GM23338 (cell line): ENCODE measurements at regions not wholly inside any gene's neighbourhood (a gene's known extent, or its start where the extent isn't known, plus 50 kb on each side); places are given as distances from the start of the nearest gene placed in this dataset.
A peak's percentile ranks its signal among the peaks of the same experiment; 100 is the strongest.

Experiments used
- ATAC-seq: fragments of 200-7000 bp; cut with Tn5 transposase; 3 replicates; pipeline ENCODE4 v1.9.1; 2020
- DNase-seq: peaks from one replicate; pipeline ENCODE4 v3.0.0-alpha.2; 2015; ENCODE audit warnings: low spot score
- H2AFZ ChIP-seq: fragments of 200-600 bp; sonication (generic); 2 replicates; pipeline ENCODE4 v1.8.0; 2016; ENCODE audit warnings: antibody characterized with exemption, mild to moderate bottlenecking, moderate library complexity
- H3F3A ChIP-seq: fragments of 200-600 bp; sonication (generic); replicated peaks from 2 replicates; pipeline ENCODE4 v1.8.0; 2017; ENCODE audit warnings: antibody characterized with exemption, mixed run types, low read depth
- H3K27ac ChIP-seq: fragments of 200-600 bp; sonication (generic); 2 replicates; pipeline ENCODE4 v1.6.1; 2016; ENCODE audit warnings: low read depth
- H3K27me3 ChIP-seq: fragments of 200-600 bp; sonication (generic); 2 replicates; pipeline ENCODE4 v1.8.0; 2016; ENCODE audit warnings: mild to moderate bottlenecking, mixed run types, moderate library complexity; ENCODE audit not compliant: insufficient read depth
- H3K36me3 ChIP-seq: fragments of 200-600 bp; sonication (generic); 2 replicates; pipeline ENCODE4 v1.8.0; 2016; ENCODE audit warnings: mild to moderate bottlenecking; ENCODE audit not compliant: insufficient read depth
- H3K4me1 ChIP-seq: fragments of 200-600 bp; sonication (generic); 2 replicates; pipeline ENCODE4 v1.8.0; 2016; ENCODE audit warnings: mild to moderate bottlenecking, moderate library complexity; ENCODE audit not compliant: insufficient read depth
- H3K4me2 ChIP-seq: fragments of 200-600 bp; sonication (generic); 2 replicates; pipeline ENCODE4 v1.7.1; 2017; ENCODE audit warnings: mixed run types
- H3K4me3 ChIP-seq: fragments of 200-600 bp; sonication (generic); 2 replicates; pipeline ENCODE4 v1.6.1; 2016; ENCODE audit warnings: mixed run types
- H3K79me2 ChIP-seq: fragments of 200-600 bp; sonication (generic); replicated peaks from 2 replicates; pipeline ENCODE4 v1.8.0; 2017; ENCODE audit warnings: mild to moderate bottlenecking; ENCODE audit not compliant: insufficient read depth
- H3K9me2 ChIP-seq: fragments of 200-600 bp; sonication (generic); 2 replicates; pipeline ENCODE4 v1.8.0; 2017; ENCODE audit not compliant: insufficient read depth
- H4K20me1 ChIP-seq: fragments of 200-600 bp; sonication (generic); replicated peaks from 2 replicates; pipeline ENCODE4 v1.8.0; 2017; ENCODE audit warnings: mild to moderate bottlenecking; ENCODE audit not compliant: insufficient read depth
- H3K27ac Mint-ChIP-seq: 2 replicates; pipeline ENCODE4 v1.8.0; 2020; ENCODE audit warnings: inconsistent platforms, mild to moderate bottlenecking, moderate library complexity, mixed read lengths
- H3K27me3 Mint-ChIP-seq: 3 replicates; pipeline ENCODE4 v1.8.0; 2022; ENCODE audit warnings: low read depth, mild to moderate bottlenecking, moderate library complexity, mixed read lengths, inconsistent platforms; ENCODE audit not compliant: insufficient read depth, poor library complexity
- H3K36me3 Mint-ChIP-seq: 3 replicates; pipeline ENCODE4 v1.8.0; 2021; ENCODE audit warnings: low read depth, mild to moderate bottlenecking, inconsistent platforms, moderate library complexity, mixed read lengths
- H3K4me1 Mint-ChIP-seq: 3 replicates; pipeline ENCODE4 v1.8.0; 2020; ENCODE audit warnings: mild to moderate bottlenecking, inconsistent platforms, mixed read lengths
- H3K4me3 Mint-ChIP-seq: 3 replicates; pipeline ENCODE4 v1.8.0; 2021; ENCODE audit warnings: moderate library complexity, mild to moderate bottlenecking, inconsistent platforms, mixed read lengths
- H3K9me3 Mint-ChIP-seq: 3 replicates; pipeline ENCODE4 v1.8.0; 2020; ENCODE audit warnings: moderate library complexity, mild to moderate bottlenecking, inconsistent platforms, mixed read lengths
- CREB1 ChIP-seq: fragments of 250-450 bp; sonication (Bioruptor Pico); IDR thresholded peaks from 2 replicates; pipeline ENCODE4 v1.5.0; 2020; ENCODE audit warnings: low read depth, mild to moderate bottlenecking, moderate library complexity
- EZH2phosphoT487 ChIP-seq: fragments of 200-600 bp; sonication (generic); IDR thresholded peaks from one replicate; pipeline ENCODE4 v1.8.1; 2018; ENCODE audit warnings: antibody characterized with exemption; ENCODE audit not compliant: unreplicated experiment
- JUNB ChIP-seq: IDR thresholded peaks from one replicate; pipeline ENCODE4 v1.6.1; 2016; ENCODE audit warnings: antibody characterized with exemption; ENCODE audit not compliant: unreplicated experiment
- NANOG ChIP-seq: IDR thresholded peaks from 2 replicates; pipeline ENCODE4 v1.6.1; 2016; ENCODE audit warnings: antibody characterized with exemption, borderline replicate concordance
- POLR2AphosphoS5 ChIP-seq: IDR thresholded peaks from 2 replicates; pipeline ENCODE4 v1.6.1; 2016; ENCODE audit warnings: antibody characterized with exemption, low read depth
- STAT1 ChIP-seq: IDR thresholded peaks from one replicate; pipeline ENCODE4 v1.6.1; 2016; ENCODE audit warnings: antibody characterized with exemption; ENCODE audit not compliant: unreplicated experiment
- ZNF114 ChIP-seq: fragments of 250-450 bp; sonication (Bioruptor Pico); IDR thresholded peaks from 2 replicates; pipeline ENCODE4 v1.5.0; 2020; ENCODE audit warnings: mild to moderate bottlenecking, moderate library complexity
- ZNF331 ChIP-seq: fragments of 250-450 bp; sonication (Bioruptor Pico); IDR thresholded peaks from 2 replicates; pipeline ENCODE4 v1.5.0; 2020; ENCODE audit warnings: low read depth, mild to moderate bottlenecking, moderate library complexity
- TF ChIP-seq, protein P1 (sequence below), 2 experiments: fragments of 200-600 bp in 1 of 2; sonication (generic) in 1 of 2; conservative IDR thresholded peaks; 2 replicates each; pipeline versions ENCODE4 v1.5.1 to v1.6.1; 2016 to 2017; ENCODE audit warnings: antibody characterized with exemption in 2 of 2, low read depth in 2 of 2, mild to moderate bottlenecking in 2 of 2, moderate library complexity in 1 of 2
- TF ChIP-seq, protein P2 (sequence below): IDR thresholded peaks from 2 replicates; pipeline ENCODE4 v1.6.1; 2016; ENCODE audit warnings: antibody characterized with exemption

DNA sequence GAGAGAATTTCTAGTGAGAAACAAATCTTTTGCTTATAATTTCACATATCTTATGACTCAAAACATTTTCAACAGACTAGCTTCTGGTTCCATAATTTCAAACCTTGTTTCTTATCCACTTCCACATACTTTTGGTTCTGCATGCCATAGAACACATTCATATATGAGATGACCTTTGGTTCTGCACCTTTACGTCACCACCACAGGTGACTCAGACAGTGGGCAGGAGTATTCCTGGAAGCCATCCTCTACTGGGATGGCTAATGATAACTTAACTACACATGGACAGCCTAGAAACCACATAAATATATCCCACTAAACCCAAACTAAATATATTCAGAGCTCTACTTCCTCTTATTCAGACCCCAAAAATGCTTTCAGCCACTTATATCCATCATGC is 133.3 kb downstream of the DCK start:
- DNase-seq: no peak
- peaks cover 4% of the 10 kb centered on the region for H3K9me3 Mint-ChIP-seq
- no peaks in the 10 kb centered on the region for H3K36me3 ChIP-seq
- H3K4me1 ChIP-seq: 0 out of 2 replicates have a peak, but pooled peaks cover 4% of the 10 kb centered on the region
- H3K4me3 ChIP-seq: no peak overlapping the region
- no peak overlapping the region for H3K4me3 Mint-ChIP-seq
- H3K9me2 ChIP-seq: no peaks in the 10 kb centered on the region
- H3K27ac Mint-ChIP-seq: no peak overlapping the region
- ATAC-seq: no peak
- H3F3A ChIP-seq: no peaks in the 10 kb centered on the region
- TF ChIP-seq JUNB: no peak
- no peak overlapping the region for H3K4me2 ChIP-seq
- H3K27ac ChIP-seq: no peak overlapping the region
- no peaks in the 10 kb centered on the region for H3K27me3 Mint-ChIP-seq
- H3K79me2 ChIP-seq: no peaks in the 10 kb centered on the region
- no peak overlapping the region for H2AFZ ChIP-seq
- no peaks in the 10 kb centered on the region for H3K4me1 Mint-ChIP-seq
- H3K36me3 Mint-ChIP-seq: peaks cover 3% of the 10 kb centered on the region; the same call in 2 of the 3 replicates
- no peaks in the 10 kb centered on the region for H4K20me1 ChIP-seq
- no peaks in the 10 kb centered on the region for H3K27me3 ChIP-seq

DNA sequence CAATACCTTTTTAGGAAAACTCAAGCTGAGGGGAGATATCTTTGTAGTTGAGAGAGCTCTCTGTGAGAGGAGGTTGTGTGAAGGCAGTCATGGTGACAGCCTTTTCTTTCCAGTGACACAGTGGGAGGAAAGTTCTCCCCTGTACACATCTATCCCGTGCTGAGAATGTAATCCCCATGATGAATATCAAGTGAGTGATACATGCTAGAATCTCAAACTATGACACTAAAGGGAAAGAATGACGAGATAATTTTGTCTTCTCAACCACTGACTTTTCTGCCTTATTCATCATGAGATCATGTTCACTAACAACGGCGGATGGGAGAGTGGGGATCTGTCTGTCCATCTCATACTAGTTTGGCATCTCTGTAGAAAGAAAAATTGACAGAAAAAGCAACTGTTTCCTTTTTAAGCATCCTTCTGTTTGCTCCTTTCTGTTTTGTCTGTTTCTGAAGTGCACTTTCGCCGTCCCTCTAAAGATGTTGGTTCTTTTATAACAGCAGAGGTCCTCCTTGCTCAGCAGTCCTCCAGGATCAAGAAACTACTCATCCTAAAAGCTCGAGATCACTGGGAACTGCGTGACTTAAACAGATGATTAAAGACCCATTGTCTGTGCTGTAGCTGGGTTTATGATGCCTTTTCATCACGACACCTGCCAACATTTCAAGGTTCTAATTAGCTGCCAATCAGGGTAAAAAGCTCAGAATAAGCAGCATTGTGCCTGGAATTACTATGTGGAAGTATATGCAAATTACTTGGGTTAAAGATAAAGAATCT is 137.6 kb downstream of the DCK start:
- H3F3A ChIP-seq: no peaks in the 10 kb centered on the region
- no peaks in the 10 kb centered on the region for H3K36me3 ChIP-seq
- no peak overlapping the region for H3K4me3 ChIP-seq
- Mint-ChIP-seq H3K4me3 (no peak overlapping the region), H3K27ac (no peak overlapping the region), H3K36me3 (no peaks in the 10 kb centered on the region), H3K4me1 (no peaks in the 10 kb centered on the region), H3K27me3 (peaks cover 2% of the 10 kb centered on the region), H3K9me3 (no peaks in the 10 kb centered on the region)
- no peaks in the 10 kb centered on the region for H3K79me2 ChIP-seq
- no peaks in the 10 kb centered on the region for H3K27me3 ChIP-seq
- ATAC-seq (no peak), DNase-seq (peak; percentile 21)
- peak overlapping the region; percentile 81; the same call in 1 of the 2 replicates for H2AFZ ChIP-seq
- no peaks in the 10 kb centered on the region for H4K20me1 ChIP-seq
- 0 out of 2 replicates have a peak, but pooled peaks cover 4% of the 10 kb centered on the region for H3K4me1 ChIP-seq
- TF ChIP-seq NANOG: no peak
- TF ChIP-seq, protein P1, sequence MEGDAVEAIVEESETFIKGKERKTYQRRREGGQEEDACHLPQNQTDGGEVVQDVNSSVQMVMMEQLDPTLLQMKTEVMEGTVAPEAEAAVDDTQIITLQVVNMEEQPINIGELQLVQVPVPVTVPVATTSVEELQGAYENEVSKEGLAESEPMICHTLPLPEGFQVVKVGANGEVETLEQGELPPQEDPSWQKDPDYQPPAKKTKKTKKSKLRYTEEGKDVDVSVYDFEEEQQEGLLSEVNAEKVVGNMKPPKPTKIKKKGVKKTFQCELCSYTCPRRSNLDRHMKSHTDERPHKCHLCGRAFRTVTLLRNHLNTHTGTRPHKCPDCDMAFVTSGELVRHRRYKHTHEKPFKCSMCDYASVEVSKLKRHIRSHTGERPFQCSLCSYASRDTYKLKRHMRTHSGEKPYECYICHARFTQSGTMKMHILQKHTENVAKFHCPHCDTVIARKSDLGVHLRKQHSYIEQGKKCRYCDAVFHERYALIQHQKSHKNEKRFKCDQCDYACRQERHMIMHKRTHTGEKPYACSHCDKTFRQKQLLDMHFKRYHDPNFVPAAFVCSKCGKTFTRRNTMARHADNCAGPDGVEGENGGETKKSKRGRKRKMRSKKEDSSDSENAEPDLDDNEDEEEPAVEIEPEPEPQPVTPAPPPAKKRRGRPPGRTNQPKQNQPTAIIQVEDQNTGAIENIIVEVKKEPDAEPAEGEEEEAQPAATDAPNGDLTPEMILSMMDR (conservative IDR thresholded peaks at IDR 0.05; ENCODE audit: low read depth in 2 of 2): peak in 1 of 2 experiments; percentile 48; a peak in 2 of 4 replicates
- no peak for TF ChIP-seq ZNF331 (CRISPR knock-in tag)
- TF ChIP-seq JUNB: no peak
- TF ChIP-seq, protein P2, sequence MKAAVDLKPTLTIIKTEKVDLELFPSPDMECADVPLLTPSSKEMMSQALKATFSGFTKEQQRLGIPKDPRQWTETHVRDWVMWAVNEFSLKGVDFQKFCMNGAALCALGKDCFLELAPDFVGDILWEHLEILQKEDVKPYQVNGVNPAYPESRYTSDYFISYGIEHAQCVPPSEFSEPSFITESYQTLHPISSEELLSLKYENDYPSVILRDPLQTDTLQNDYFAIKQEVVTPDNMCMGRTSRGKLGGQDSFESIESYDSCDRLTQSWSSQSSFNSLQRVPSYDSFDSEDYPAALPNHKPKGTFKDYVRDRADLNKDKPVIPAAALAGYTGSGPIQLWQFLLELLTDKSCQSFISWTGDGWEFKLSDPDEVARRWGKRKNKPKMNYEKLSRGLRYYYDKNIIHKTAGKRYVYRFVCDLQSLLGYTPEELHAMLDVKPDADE: no peak
- TF ChIP-seq EZH2phosphoT487: no peak
- no peak overlapping the region for H3K27ac ChIP-seq
- no peaks in the 10 kb centered on the region for H3K9me2 ChIP-seq
- H3K4me2 ChIP-seq: no peak overlapping the region

DNA sequence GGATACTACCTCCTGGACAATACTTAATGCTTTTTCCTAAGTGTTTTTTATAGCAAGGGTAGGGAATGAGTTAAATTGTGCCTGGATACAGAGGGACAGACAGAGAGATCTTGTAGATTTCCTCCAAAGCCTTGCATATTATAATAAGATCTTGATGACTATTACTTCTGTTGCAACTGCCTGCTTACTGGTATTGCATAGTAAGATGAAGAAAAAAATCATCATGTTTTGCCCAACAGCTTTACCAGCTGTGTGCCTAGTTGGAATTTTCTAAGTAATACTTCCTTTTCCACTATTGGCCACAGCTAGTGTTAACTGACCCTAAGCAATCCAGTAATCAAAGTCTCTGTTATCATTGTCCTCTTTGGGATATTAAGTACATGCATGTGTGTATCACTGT is 139.0 kb downstream of the DCK start:
- Histone ChIP-seq H4K20me1 (no peaks in the 10 kb centered on the region), H3K9me2 (no peaks in the 10 kb centered on the region), H2AFZ (peak overlapping the region; percentile 29), H3K27ac (no peak overlapping the region), H3F3A (no peaks in the 10 kb centered on the region), H3K4me2 (no peak overlapping the region), H3K36me3 (no peaks in the 10 kb centered on the region), H3K79me2 (no peaks in the 10 kb centered on the region), H3K4me3 (no peak overlapping the region), H3K27me3 (no peaks in the 10 kb centered on the region), H3K4me1 (0 out of 2 replicates have a peak, but pooled peaks cover 4% of the 10 kb centered on the region)
- DNase-seq (no peak), ATAC-seq (no peak)
- Mint-ChIP-seq H3K27ac (no peak overlapping the region), H3K27me3 (peaks cover 2% of the 10 kb centered on the region), H3K36me3 (no peaks in the 10 kb centered on the region), H3K9me3 (no peaks in the 10 kb centered on the region), H3K4me3 (no peak overlapping the region), H3K4me1 (no peaks in the 10 kb centered on the region)
- TF ChIP-seq POLR2AphosphoS5: no peak
- TF ChIP-seq NANOG: no peak
- TF ChIP-seq, protein P2: no peak
- TF ChIP-seq STAT1: no peak
- no peak for TF ChIP-seq CREB1 (CRISPR knock-in tag)
- TF ChIP-seq ZNF331 (CRISPR knock-in tag): no peak
- TF ChIP-seq JUNB: no peak
- TF ChIP-seq, protein P1 (conservative IDR thresholded peaks at IDR 0.05; ENCODE audit: low read depth in 2 of 2): no peak
- no peak for TF ChIP-seq ZNF114 (CRISPR knock-in tag)
